Breast epithelium (tissue), 4 donors: ENCODE measurements at regions not wholly inside any gene's neighbourhood (a gene's known extent, or its start where the extent isn't known, plus 50 kb on each side); places are given as distances from the start of the nearest gene placed in this dataset.

Experiments
- DNase-seq, 2 donors: peaks; one replicate each; pipeline ENCODE4 v3.0.0-alpha.2; 2019; ENCODE audit warnings: low spot score in 2 of 2
- H3K27ac ChIP-seq, 2 donors: fragments of 200-600 bp; sonication (generic) in 1 of 2; one replicate each; pipeline ENCODE4 v1.5.1; 2016 to 2019; ENCODE audit warnings: mild to moderate bottlenecking in 1 of 2
- H3K27me3 ChIP-seq, 2 donors: fragments of 200-600 bp; sonication (generic) in 1 of 2; one replicate each; pipeline versions ENCODE4 v1.5.1 to v1.6.0; 2017 to 2019; ENCODE audit warnings: control low read depth in 1 of 2, mild to moderate bottlenecking in 1 of 2
- H3K36me3 ChIP-seq: fragments of 200-600 bp; one replicate; pipeline ENCODE4 v1.5.1; 2019
- H3K4me1 ChIP-seq, 2 donors: fragments of 200-600 bp; sonication (generic); one replicate each; pipeline ENCODE4 v1.5.1; 2016 to 2019; ENCODE audit warnings: control low read depth in 1 of 2
- H3K4me3 ChIP-seq, 3 donors: fragments of 200-600 bp; sonication (generic); 1 replicate in 2 of 3; 2 replicates in 1 of 3; pipeline ENCODE4 v1.5.1; 2016 to 2019; ENCODE audit warnings: mild to moderate bottlenecking in 3 of 3, moderate library complexity in 2 of 3
- H3K9me3 ChIP-seq, 2 donors: fragments of 200-600 bp; sonication (generic) in 1 of 2; one replicate each; pipeline ENCODE4 v1.5.1; 2016 to 2019; ENCODE audit warnings: control low read depth in 1 of 2
- CTCF ChIP-seq, 3 donors: fragments of 450-650 bp; IDR thresholded peaks; one replicate each; pipeline ENCODE4 v1.5.1; 2016 to 2017; ENCODE audit warnings: antibody characterized with exemption in 3 of 3, mild to moderate bottlenecking in 3 of 3, moderate library complexity in 3 of 3
- POLR2A ChIP-seq: fragments of 450-650 bp; IDR thresholded peaks from one replicate; pipeline ENCODE4 v1.6.1; 2016; ENCODE audit warnings: antibody characterized with exemption, mild to moderate bottlenecking, moderate library complexity
- POLR2AphosphoS5 ChIP-seq, 3 donors: sonication (generic); formaldehyde crosslinking; IDR thresholded peaks; one replicate each; pipeline ENCODE4 v1.6.1; 2017; ENCODE audit warnings: antibody characterized with exemption in 3 of 3
- intact Hi-C: fragments of 100-400 bp; cut with DNase I; formaldehyde crosslinking; loops from one replicate; pipeline ENCODE4 v1.15.1; 2023; ENCODE audit warnings: low total_unique reads

DNA sequence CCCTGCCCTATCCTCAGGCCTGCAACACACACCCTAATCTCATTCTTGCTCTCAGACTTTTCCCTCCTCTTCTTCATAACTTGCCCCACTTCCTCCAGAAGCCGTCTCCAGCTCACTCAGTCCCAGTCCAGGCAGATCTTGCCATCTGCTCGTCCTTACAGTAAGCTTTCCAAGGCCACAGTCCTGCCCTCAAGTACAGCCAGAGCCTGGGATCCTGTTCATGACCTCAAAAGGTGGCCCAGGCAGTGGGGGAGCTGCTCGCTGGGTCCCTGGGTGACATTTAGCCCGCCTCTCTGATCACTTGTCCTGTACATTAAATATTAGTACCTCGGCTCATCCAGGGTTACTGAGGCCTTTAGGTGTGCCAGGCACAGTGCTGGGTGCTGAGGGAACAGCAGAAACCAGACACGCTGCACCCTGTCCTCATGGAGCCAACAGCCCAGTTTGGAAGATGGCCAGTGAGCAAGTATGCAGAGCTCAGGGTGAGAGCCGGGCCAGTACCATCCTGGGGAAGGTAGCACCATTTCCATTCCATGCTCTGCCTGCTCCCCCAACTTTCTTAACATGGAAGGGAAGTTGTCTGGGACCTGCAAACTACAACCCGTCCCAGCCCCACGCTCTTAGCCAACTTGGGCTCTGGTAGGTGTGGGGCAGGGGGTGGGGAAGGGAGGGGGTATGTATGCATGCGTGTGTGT lies 100.4 kb downstream of the C5orf15 start:
- no peak overlapping the region for H3K27ac ChIP-seq
- intact Hi-C loops = no loop called here
- H3K9me3 ChIP-seq = no peaks in the 10 kb centered on the region
- no peaks in the 10 kb centered on the region for H3K27me3 ChIP-seq
- DNase-seq = no peak
- H3K4me3 ChIP-seq = no peak overlapping the region
- no peaks in the 10 kb centered on the region for H3K36me3 ChIP-seq
- TF ChIP-seq CTCF (IDR thresholded peaks at IDR 0.05) = no peak
- no peaks in the 10 kb centered on the region for H3K4me1 ChIP-seq

DNA sequence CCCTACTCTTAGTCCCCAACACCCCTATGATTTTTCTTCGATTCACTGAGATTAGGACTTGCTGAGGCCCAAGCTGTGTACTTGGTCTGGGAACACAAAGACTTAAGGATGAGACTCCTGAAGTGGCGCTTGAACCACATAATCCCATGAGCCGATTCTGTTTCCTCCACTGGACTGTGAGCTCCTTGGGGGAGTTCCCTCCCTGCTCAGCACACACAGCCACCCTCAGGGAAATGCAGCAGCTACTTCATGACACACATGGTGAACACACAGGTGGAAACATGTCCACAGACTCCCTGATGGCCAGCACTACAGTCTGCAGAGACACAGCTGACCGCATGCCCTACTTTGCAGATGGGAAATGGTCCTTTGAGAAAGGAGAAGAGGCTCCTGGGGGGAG lies 101.1 kb downstream of the C5orf15 start:
- Histone ChIP-seq H3K4me1 (no peaks in the 10 kb centered on the region), H3K9me3 (no peaks in the 10 kb centered on the region), H3K4me3 (no peak overlapping the region), H3K36me3 (no peaks in the 10 kb centered on the region), H3K27ac (no peak overlapping the region), H3K27me3 (no peaks in the 10 kb centered on the region)
- no peak for DNase-seq
- no peak for TF ChIP-seq POLR2A
- TF ChIP-seq POLR2AphosphoS5 (IDR thresholded peaks at IDR 0.05) = no peak
- intact Hi-C loops = no loop called here

- H3K4me1 ChIP-seq = no peaks in the 10 kb centered on the region
- no peaks in the 10 kb centered on the region for H3K27me3 ChIP-seq
- DNase-seq = no peak
- TF ChIP-seq POLR2AphosphoS5 (IDR thresholded peaks at IDR 0.05) (no peak), CTCF (IDR thresholded peaks at IDR 0.05) (no peak), POLR2A (no peak)
- H3K4me3 ChIP-seq = no peak overlapping the region
- H3K27ac ChIP-seq = no peak overlapping the region
- H3K9me3 ChIP-seq = no peaks in the 10 kb centered on the region
- H3K36me3 ChIP-seq = no peaks in the 10 kb centered on the region
- intact Hi-C loops = no loop called here
Observed at GRCh38 chr5:133866903-133867245, 101.6 kb downstream of the C5orf15 start.

GRCh38 chr5:133866160-133866902 lies 102.1 kb downstream of the C5orf15 start:
- TF ChIP-seq POLR2AphosphoS5 (IDR thresholded peaks at IDR 0.05) (no peak), CTCF (IDR thresholded peaks at IDR 0.05) (no peak), POLR2A (no peak)
- DNase-seq = no peak
- Histone ChIP-seq H3K4me1 (no peaks in the 10 kb centered on the region), H3K36me3 (no peaks in the 10 kb centered on the region), H3K27me3 (no peaks in the 10 kb centered on the region), H3K27ac (no peak overlapping the region), H3K4me3 (no peak overlapping the region), H3K9me3 (no peaks in the 10 kb centered on the region)
- intact Hi-C loops = no loop called here

DNA sequence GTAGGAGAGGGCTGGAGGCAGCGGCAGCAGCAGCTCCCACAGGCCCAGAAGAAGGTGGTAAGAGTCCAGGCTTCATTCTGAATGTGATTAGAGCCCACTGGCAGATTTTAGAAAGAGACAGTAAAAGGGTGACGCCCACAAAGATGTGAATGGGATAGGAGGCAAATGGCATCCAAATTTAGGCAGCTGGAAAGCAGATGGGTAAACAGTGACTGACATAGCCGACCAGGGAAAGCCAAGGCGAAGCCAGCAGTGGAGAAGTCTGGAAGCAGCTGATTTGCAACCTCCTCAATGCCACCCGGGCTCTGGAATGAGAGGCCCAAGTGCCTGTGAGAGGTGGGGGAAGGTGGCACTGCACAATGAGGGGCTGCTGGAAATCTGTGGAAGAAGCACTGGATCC lies 103.3 kb downstream of the C5orf15 start:
- H3K4me3 ChIP-seq = no peak overlapping the region

More for the DNA sequence above, 103.3 kb downstream of the C5orf15 start:
- H3K4me1 ChIP-seq = no peaks in the 10 kb centered on the region
- H3K9me3 ChIP-seq = no peaks in the 10 kb centered on the region
- intact Hi-C loops = no loop called here
- TF ChIP-seq CTCF (IDR thresholded peaks at IDR 0.05) (no peak), POLR2A (no peak), POLR2AphosphoS5 (IDR thresholded peaks at IDR 0.05) (no peak)
- H3K36me3 ChIP-seq = no peaks in the 10 kb centered on the region
- no peaks in the 10 kb centered on the region for H3K27me3 ChIP-seq
- H3K27ac ChIP-seq = no peak overlapping the region
- no peak for DNase-seq
